DMS53 (cell line): ENCODE measurements at regions not wholly inside any gene's neighbourhood (a gene's known extent, or its start where the extent isn't known, plus 50 kb on each side); places are given as distances from the start of the nearest gene placed in this dataset.

Experiments
- DNase-seq: peaks from one replicate; lab custom pipeline; 2025; lab: John Stamatoyannopoulos, UW

DNA sequence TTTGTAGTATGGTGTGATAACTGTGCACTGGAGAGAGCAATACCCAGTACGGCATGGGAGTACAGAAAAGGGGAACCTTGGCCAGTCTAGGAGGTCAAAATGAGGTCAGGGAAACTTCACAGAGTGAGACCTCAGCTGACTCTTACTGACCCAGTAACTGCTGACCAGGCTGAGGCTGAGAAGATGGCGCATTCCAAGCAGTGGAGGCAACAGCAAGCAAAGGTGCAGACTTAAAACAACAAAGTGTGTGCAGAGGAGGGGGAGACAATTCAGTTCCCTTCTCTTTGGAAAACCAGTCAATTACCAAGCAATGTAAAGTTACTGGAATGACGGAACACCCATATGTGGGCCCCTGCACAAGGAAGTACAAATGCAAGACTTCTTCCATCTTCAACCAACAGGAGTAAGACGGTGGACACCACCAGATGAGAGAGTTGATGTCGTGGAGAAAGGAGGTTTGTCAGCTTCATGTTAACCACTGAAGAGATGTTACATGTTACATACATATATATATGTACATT lies 54.6 kb upstream of the PRDX6 start:
- DNase-seq = no peak

DNA sequence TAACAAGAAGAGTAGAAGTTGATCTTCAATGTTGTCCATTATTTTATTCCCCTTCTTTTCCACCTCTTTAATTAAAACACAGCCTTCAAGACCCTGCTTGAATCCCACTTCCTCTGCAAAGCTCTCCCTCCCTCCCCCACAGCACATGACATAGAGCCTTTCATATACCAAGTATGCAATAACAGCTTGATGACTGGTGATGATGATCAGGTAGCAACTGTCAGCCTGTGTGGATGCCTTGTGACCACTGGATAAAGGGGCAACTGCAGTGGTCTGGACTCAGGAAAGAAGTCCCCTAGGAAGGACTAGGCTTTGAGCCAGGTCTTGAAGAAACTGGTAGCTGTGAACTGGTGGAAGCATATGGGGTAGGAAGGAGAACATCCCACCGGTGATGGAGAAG lies 53.8 kb upstream of the PRDX6 start:
- DNase-seq = no peak

DNA sequence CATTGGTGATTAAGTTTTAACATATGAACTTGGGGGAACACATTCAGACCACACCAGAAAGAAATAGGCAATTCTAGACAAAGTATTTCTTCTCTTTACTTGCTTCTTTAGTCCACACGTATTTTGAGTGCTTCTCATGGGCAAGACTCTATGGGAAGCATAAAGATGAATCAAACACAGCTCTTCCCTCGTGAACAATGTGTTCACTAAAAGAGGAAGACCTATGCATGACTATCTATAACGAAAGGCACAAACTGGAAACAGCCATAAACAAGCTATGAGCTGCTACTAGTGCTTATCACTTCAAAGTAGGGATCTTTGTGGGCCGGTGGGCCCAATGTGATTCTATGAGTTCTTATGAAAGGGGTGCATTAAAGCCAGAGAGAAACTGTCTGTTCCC lies 53.0 kb upstream of the PRDX6 start:
- DNase-seq = no peak

DNA sequence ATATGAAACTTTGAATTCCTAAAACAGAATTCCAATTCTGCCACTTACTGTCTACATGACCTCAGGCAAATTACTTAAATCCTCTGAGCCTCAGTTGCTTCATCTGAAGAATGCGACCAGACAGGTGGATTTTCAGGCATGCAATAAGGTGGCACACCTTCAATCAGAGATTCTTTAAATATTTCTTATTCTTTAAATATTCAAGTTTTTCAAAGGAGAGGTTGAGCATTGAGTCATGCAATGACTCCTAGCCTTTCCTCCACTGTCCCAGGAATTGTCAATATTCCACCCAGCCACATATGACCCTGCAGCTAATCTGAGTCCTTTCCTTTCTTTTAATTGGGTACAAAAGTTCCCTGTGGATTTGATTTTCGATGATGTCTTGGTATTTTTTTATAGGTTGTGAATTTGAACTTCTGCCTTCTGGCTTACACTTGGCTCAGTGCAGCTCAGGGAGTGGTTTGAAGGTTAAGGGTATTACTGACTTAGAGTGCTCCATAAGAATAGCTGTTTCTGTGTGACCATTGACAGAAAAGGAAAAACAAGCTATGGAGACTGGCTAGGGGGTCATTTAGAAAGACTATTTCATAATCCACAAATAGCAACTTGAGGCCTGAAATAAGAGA lies 52.2 kb upstream of the PRDX6 start:
- DNase-seq = no peak

DNA sequence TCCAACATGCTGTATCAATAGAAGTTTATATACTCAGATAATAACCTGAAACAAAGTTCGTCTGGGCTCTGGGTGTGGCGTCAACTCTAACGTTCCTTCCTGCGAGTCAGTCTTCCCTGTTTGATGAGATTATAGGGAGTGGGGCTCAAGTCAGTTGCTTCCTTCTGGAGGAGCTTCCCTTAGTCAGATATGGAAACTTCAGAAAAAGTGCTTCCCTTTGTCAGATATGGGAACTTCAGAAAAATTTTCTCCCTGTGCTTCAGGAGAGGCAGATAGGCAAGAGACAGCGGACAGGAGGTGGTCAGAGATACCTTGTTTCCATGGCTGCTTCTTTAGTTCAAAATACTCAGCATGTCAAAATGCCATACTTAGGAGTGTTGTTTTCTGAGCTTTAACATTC lies 51.1 kb upstream of the PRDX6 start:
- DNase-seq = no peak

DNA sequence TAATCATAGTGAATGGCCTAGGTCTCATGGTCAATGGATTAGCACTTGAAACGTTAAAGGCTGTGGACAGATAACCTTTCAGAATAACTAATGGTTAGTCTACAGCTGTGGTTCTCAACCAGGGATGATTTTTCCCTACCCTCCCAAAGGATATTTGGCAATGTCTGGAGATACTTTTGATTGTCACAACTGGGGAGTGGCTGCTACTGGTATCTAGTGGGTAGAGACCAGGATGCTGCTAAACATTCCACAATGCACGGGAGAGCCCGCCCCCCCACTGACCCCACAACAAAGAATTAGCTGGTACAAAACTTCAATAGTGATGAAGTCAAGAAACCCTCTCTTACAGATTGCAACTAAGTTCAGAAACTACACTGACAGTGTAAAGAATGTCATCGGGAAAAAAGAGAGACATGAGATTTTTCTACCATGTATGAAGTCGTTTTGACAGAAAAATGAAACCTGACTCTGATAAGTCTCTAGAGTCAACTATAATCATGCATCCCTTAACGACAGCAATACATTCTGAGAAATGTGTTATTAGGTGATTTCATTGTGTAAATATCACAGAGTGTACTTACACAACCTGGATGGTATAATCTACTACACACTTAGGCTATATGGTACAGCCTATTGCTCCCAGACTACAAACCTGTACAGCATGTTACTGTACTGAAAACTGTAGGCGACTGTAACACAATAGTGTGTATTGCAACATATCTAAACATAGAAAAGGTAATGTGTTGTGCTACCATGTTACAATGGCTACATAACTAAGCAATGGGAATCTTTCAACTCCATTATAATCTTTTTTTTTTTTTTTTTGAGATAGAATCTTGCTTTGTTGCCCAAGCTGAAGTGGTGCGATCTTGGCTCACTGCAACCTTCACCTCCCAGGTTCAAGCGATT lies 49.7 kb upstream of the PRDX6 start:
- no peak for DNase-seq
